Mammary epithelial cell (primary cell): ENCODE measurements at regions not wholly inside any gene's neighbourhood (a gene's known extent, or its start where the extent isn't known, plus 50 kb on each side); places are given as distances from the start of the nearest gene placed in this dataset.

ENCODE experiments used
- EZH2 ChIP-seq: IDR thresholded peaks from 2 replicates; pipeline ENCODE4 v1.6.1; 2012; ENCODE audit warnings: low read length, inconsistent platforms, borderline replicate concordance
- TF ChIP-seq, protein P1 (sequence below), 2 donors: IDR thresholded peaks in 1 of 2; conservative IDR thresholded peaks in 1 of 2; 2 replicates each; pipeline ENCODE4 v1.5.1; 2011 to 2012; ENCODE audit warnings: inconsistent platforms in 2 of 2, low read length in 2 of 2, mild to moderate bottlenecking in 2 of 2, control low read depth in 1 of 2, low read depth in 1 of 2; ENCODE audit not compliant: insufficient read depth in 1 of 2; ENCODE audit errors: extremely low read depth in 1 of 2

DNA sequence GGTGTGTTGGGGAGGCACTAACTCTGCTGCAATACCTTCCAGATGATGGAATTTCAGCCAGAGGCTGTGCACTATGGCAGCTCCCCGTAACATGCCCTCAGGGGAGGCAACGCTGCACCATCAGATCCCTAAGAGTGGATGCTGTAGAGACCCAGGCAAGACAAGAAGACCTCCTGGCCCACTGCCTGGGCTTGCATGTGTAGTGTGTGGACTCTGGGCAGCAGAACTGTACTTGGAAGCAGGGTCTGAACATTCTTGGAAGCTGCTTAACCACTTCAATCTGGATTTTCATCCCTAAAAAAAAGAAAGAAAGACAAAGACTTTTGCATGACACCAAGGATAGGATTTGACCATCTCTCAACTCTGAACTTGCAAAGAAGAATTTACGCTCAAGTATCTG is 297.5 kb upstream of the NRP1 start:
- TF ChIP-seq, protein P1, sequence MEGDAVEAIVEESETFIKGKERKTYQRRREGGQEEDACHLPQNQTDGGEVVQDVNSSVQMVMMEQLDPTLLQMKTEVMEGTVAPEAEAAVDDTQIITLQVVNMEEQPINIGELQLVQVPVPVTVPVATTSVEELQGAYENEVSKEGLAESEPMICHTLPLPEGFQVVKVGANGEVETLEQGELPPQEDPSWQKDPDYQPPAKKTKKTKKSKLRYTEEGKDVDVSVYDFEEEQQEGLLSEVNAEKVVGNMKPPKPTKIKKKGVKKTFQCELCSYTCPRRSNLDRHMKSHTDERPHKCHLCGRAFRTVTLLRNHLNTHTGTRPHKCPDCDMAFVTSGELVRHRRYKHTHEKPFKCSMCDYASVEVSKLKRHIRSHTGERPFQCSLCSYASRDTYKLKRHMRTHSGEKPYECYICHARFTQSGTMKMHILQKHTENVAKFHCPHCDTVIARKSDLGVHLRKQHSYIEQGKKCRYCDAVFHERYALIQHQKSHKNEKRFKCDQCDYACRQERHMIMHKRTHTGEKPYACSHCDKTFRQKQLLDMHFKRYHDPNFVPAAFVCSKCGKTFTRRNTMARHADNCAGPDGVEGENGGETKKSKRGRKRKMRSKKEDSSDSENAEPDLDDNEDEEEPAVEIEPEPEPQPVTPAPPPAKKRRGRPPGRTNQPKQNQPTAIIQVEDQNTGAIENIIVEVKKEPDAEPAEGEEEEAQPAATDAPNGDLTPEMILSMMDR (conservative IDR thresholded peaks at IDR 0.05 in 1 of 2, IDR thresholded peaks at IDR 0.05 in 1 of 2; ENCODE audit: extremely low read depth in 1 of 2, insufficient read depth in 1 of 2, low read depth in 1 of 2, low read length in 2 of 2): no peak
- TF ChIP-seq EZH2: no peak
